GM23338 (cell line): ENCODE measurements at regions not wholly inside any gene's neighbourhood (a gene's known extent, or its start where the extent isn't known, plus 50 kb on each side); places are given as distances from the start of the nearest gene placed in this dataset.

Experiments
- CREB1 ChIP-seq: fragments of 250-450 bp; sonication (Bioruptor Pico); IDR thresholded peaks from 2 replicates; pipeline ENCODE4 v1.5.0; 2020; ENCODE audit warnings: low read depth, mild to moderate bottlenecking, moderate library complexity
- CTCF ChIP-seq, 2 experiments: fragments of 200-600 bp in 1 of 2; sonication (generic) in 1 of 2; conservative IDR thresholded peaks; 2 replicates each; pipeline versions ENCODE4 v1.5.1 to v1.6.1; 2016 to 2017; ENCODE audit warnings: antibody characterized with exemption in 2 of 2, low read depth in 2 of 2, mild to moderate bottlenecking in 2 of 2, moderate library complexity in 1 of 2
- ETS1 ChIP-seq: IDR thresholded peaks from 2 replicates; pipeline ENCODE4 v1.6.1; 2016; ENCODE audit warnings: antibody characterized with exemption
- EZH2 ChIP-seq: fragments of 200-600 bp; sonication (generic); IDR thresholded peaks from one replicate; pipeline ENCODE4 v1.8.0; 2017; ENCODE audit warnings: antibody characterized with exemption, mild to moderate bottlenecking, low read depth; ENCODE audit not compliant: unreplicated experiment
- EZH2phosphoT487 ChIP-seq: fragments of 200-600 bp; sonication (generic); IDR thresholded peaks from one replicate; pipeline ENCODE4 v1.8.1; 2018; ENCODE audit warnings: antibody characterized with exemption; ENCODE audit not compliant: unreplicated experiment
- JUNB ChIP-seq: IDR thresholded peaks from one replicate; pipeline ENCODE4 v1.6.1; 2016; ENCODE audit warnings: antibody characterized with exemption; ENCODE audit not compliant: unreplicated experiment
- NANOG ChIP-seq: IDR thresholded peaks from 2 replicates; pipeline ENCODE4 v1.6.1; 2016; ENCODE audit warnings: antibody characterized with exemption, borderline replicate concordance
- POLR2AphosphoS5 ChIP-seq: IDR thresholded peaks from 2 replicates; pipeline ENCODE4 v1.6.1; 2016; ENCODE audit warnings: antibody characterized with exemption, low read depth
- REST ChIP-seq: IDR thresholded peaks from one replicate; pipeline ENCODE4 v1.6.1; 2018; ENCODE audit warnings: antibody characterized with exemption; ENCODE audit not compliant: unreplicated experiment
- STAT1 ChIP-seq: IDR thresholded peaks from one replicate; pipeline ENCODE4 v1.6.1; 2016; ENCODE audit warnings: antibody characterized with exemption; ENCODE audit not compliant: unreplicated experiment
- ZNF114 ChIP-seq: fragments of 250-450 bp; sonication (Bioruptor Pico); IDR thresholded peaks from 2 replicates; pipeline ENCODE4 v1.5.0; 2020; ENCODE audit warnings: mild to moderate bottlenecking, moderate library complexity
- ZNF331 ChIP-seq: fragments of 250-450 bp; sonication (Bioruptor Pico); IDR thresholded peaks from 2 replicates; pipeline ENCODE4 v1.5.0; 2020; ENCODE audit warnings: low read depth, mild to moderate bottlenecking, moderate library complexity
- ZNF462 ChIP-seq: fragments of 250-450 bp; sonication (Bioruptor Pico); IDR thresholded peaks from 2 replicates; pipeline ENCODE4 v1.5.0; 2020; ENCODE audit warnings: mild to moderate bottlenecking, moderate library complexity

GRCh38 chr7:17466216-17466615, 167.8 kb downstream of the AHR start:
- TF ChIP-seq EZH2, result no peak
- no peak for TF ChIP-seq CTCF (conservative IDR thresholded peaks at IDR 0.05; ENCODE audit: low read depth in 2 of 2)
- TF ChIP-seq POLR2AphosphoS5, result no peak
- no peak for TF ChIP-seq JUNB
- no peak for TF ChIP-seq REST
- no peak for TF ChIP-seq ETS1
- TF ChIP-seq EZH2phosphoT487, result no peak
- no peak for TF ChIP-seq ZNF462 (CRISPR knock-in tag)
- no peak for TF ChIP-seq ZNF114 (CRISPR knock-in tag)
- TF ChIP-seq STAT1, result no peak
- no peak for TF ChIP-seq CREB1 (CRISPR knock-in tag)
- no peak for TF ChIP-seq ZNF331
- no peak for TF ChIP-seq NANOG
